Fibroblast of skin of abdomen (primary cell): ENCODE measurements at regions not wholly inside any gene's neighbourhood (a gene's known extent, or its start where the extent isn't known, plus 50 kb on each side); places are given as distances from the start of the nearest gene placed in this dataset.

ENCODE experiments used
- DNase-seq: peaks from one replicate; pipeline ENCODE4 v3.0.0-alpha.2; 2013

GRCh38 chr14:101123618-101124510 lies 220.3 kb upstream of the RTL1 start:
- DNase-seq: peak; percentile 9

- no peak for DNase-seq
Observed at GRCh38 chr14:101124815-101125214, 221.3 kb upstream of the RTL1 start.

GRCh38 chr14:101125313-101125712 lies 221.8 kb upstream of the RTL1 start:
- no peak for DNase-seq

- no peak for DNase-seq
Observed at GRCh38 chr14:101125719-101126651, 222.5 kb upstream of the RTL1 start.

- DNase-seq: no peak
Observed at GRCh38 chr14:101126731-101127130, 223.2 kb upstream of the RTL1 start.

- DNase-seq: peak; percentile 36
Observed at GRCh38 chr14:101127224-101127623, 223.7 kb upstream of the RTL1 start.

- DNase-seq: no peak
Observed at GRCh38 chr14:101128478-101129321, 225.2 kb upstream of the RTL1 start.

- no peak for DNase-seq
Observed at GRCh38 chr14:101129521-101130167, 226.1 kb upstream of the RTL1 start.

GRCh38 chr14:101130861-101131260 lies 227.3 kb upstream of the RTL1 start:
- DNase-seq: no peak

- DNase-seq: no peak
Observed at GRCh38 chr14:101131451-101131916, 228.0 kb upstream of the RTL1 start.

- no peak for DNase-seq
Observed at GRCh38 chr14:101132051-101132571, 228.6 kb upstream of the RTL1 start.

- DNase-seq: no peak
Observed at GRCh38 chr14:101132588-101132987, 229.1 kb upstream of the RTL1 start.

- DNase-seq: no peak
Observed at GRCh38 chr14:101133068-101133467, 229.5 kb upstream of the RTL1 start.

- DNase-seq: no peak
Observed at GRCh38 chr14:101134161-101134631, 230.7 kb upstream of the RTL1 start.

GRCh38 chr14:101134851-101135433 lies 231.4 kb upstream of the RTL1 start:
- DNase-seq: no peak

GRCh38 chr14:101135796-101136742 lies 232.5 kb upstream of the RTL1 start:
- no peak for DNase-seq

GRCh38 chr14:101137234-101137633 lies 233.7 kb upstream of the RTL1 start:
- DNase-seq: no peak

GRCh38 chr14:101147848-101148247 lies 244.3 kb upstream of the RTL1 start:
- no peak for DNase-seq

GRCh38 chr14:101150039-101150610 lies 246.6 kb upstream of the RTL1 start:
- no peak for DNase-seq
